HFF-Myc (cell line): ENCODE measurements at regions not wholly inside any gene's neighbourhood (a gene's known extent, or its start where the extent isn't known, plus 50 kb on each side); places are given as distances from the start of the nearest gene placed in this dataset.

ENCODE experiments used
- DNase-seq: peaks from one replicate; pipeline ENCODE4 v3.0.0-alpha.2; 2011; ENCODE audit warnings: low read depth; ENCODE audit errors: extremely low read depth
- H3K4me3 ChIP-seq: replicated peaks from 2 replicates; pipeline ENCODE4 v1.5.1; 2011; ENCODE audit warnings: low read depth, mild to moderate bottlenecking, control low read depth, low read length
- CTCF ChIP-seq: IDR thresholded peaks from 2 replicates; pipeline ENCODE4 v1.5.1; 2012; ENCODE audit warnings: mild to moderate bottlenecking, low read depth, low read length, control low read depth; ENCODE audit errors: missing control alignments

GRCh38 chr2:122822319-122822718 lies 1066.9 kb downstream of the TSN start:
- no peak for DNase-seq
- no peak overlapping the region for H3K4me3 ChIP-seq
- no peak for TF ChIP-seq CTCF

- TF ChIP-seq CTCF: no peak
- H3K4me3 ChIP-seq: no peak overlapping the region
- DNase-seq: no peak
These were observed 1074.7 kb downstream of the TSN start for GRCh38 chr2:122830157-122830556.

GRCh38 chr2:122831649-122832048 lies 1076.2 kb downstream of the TSN start:
- no peak overlapping the region for H3K4me3 ChIP-seq
- TF ChIP-seq CTCF: no peak
- no peak for DNase-seq

DNA sequence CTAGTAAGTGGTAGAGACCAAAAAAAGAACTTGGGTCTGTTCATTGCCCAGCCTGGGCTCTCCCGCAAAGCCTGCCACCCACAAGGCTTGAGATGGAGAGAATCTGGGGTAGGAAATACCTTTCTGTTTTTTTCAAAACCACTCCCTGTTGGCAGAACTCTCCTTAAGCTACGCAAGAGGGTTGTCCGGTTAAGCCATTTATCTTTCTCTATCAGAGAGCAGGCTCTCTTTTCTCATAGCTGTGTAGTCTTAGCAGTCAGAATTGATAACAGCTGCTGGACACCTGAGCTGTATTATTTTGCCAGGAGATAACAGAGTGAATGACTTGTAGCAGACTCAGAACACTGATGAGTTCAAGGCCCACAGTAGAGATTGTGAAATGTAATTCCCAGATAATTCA lies 1088.1 kb downstream of the TSN start:
- no peak for DNase-seq
- no peak for TF ChIP-seq CTCF
- no peak overlapping the region for H3K4me3 ChIP-seq

- no peak for TF ChIP-seq CTCF
- DNase-seq: no peak
- no peak overlapping the region for H3K4me3 ChIP-seq
These were observed 1095.7 kb downstream of the TSN start for GRCh38 chr2:122851161-122851560.

DNA sequence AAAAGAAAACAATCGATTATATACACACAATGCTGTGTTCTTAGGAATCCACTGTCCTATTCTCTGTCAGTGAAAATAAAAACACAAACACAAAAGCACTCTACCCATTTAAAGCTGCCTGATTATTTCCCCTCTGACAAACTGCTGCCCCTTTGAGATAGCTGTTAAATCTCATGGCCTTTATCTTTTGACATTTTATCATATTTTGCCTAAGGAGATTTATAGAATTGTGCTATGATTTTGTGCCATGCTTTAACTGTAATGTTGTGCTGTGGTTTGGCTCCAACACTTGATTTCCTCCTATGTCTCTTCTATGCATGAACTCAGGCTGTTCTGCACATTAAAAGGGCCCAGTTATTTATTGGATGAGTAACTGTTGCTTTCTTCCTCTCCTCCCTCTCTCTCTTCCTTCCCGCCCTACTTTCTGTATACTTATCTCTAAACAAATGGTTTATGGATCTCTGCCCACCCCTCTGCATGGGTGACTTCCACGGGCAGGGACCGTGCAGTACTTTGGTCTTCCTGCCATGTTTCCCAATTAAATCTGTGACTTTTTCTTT lies 1096.6 kb downstream of the TSN start:
- TF ChIP-seq CTCF: no peak
- DNase-seq: no peak

GRCh38 chr2:122856696-122857095 lies 1101.2 kb downstream of the TSN start:
- no peak overlapping the region for H3K4me3 ChIP-seq
- no peak for TF ChIP-seq CTCF
- no peak for DNase-seq

More for the DNA sequence above, 1096.6 kb downstream of the TSN start:
- H3K4me3 ChIP-seq: no peak overlapping the region
